CD4-positive, alpha-beta T cell treated with Interleukin-10 for 1 hour (primary cell): ENCODE measurements at regions not wholly inside any gene's neighbourhood (a gene's known extent, or its start where the extent isn't known, plus 50 kb on each side); places are given as distances from the start of the nearest gene placed in this dataset.

ENCODE experiments used
- DNase-seq: peaks from one replicate; pipeline ENCODE4 v3.0.0-alpha.2; 2020

- DNase-seq, result no peak
These were observed 687.4 kb upstream of the SEMA6A start for GRCh38 chr5:117261948-117262571.

- DNase-seq, result no peak
These were observed 680.8 kb upstream of the SEMA6A start for GRCh38 chr5:117255211-117256027.

GRCh38 chr5:117252566-117252965 is 677.9 kb upstream of the SEMA6A start:
- DNase-seq, result no peak

- no peak for DNase-seq
These were observed 674.6 kb upstream of the SEMA6A start for GRCh38 chr5:117249086-117249815.

- DNase-seq, result no peak
These were observed 671.8 kb upstream of the SEMA6A start for GRCh38 chr5:117246424-117246823.

- DNase-seq, result no peak
These were observed 670.5 kb upstream of the SEMA6A start for GRCh38 chr5:117245130-117245529.

- DNase-seq, result no peak
These were observed 667.4 kb upstream of the SEMA6A start for GRCh38 chr5:117242028-117242427.

- DNase-seq, result no peak
These were observed 662.3 kb upstream of the SEMA6A start for GRCh38 chr5:117236941-117237340.

- no peak for DNase-seq
These were observed 661.2 kb upstream of the SEMA6A start for GRCh38 chr5:117235786-117236185.

GRCh38 chr5:117230375-117230774 is 655.8 kb upstream of the SEMA6A start:
- no peak for DNase-seq

- DNase-seq, result no peak
These were observed 646.1 kb upstream of the SEMA6A start for GRCh38 chr5:117220730-117221129.

GRCh38 chr5:117218789-117219188 is 644.2 kb upstream of the SEMA6A start:
- DNase-seq, result no peak

- no peak for DNase-seq
These were observed 638.2 kb upstream of the SEMA6A start for GRCh38 chr5:117212866-117213265.

GRCh38 chr5:117210796-117211195 is 636.2 kb upstream of the SEMA6A start:
- no peak for DNase-seq

GRCh38 chr5:117209479-117209878 is 634.9 kb upstream of the SEMA6A start:
- no peak for DNase-seq

GRCh38 chr5:117207088-117207668 is 632.6 kb upstream of the SEMA6A start:
- no peak for DNase-seq

GRCh38 chr5:117205894-117206293 is 631.3 kb upstream of the SEMA6A start:
- DNase-seq, result no peak

GRCh38 chr5:117204926-117205869 is 630.6 kb upstream of the SEMA6A start:
- DNase-seq, result no peak

GRCh38 chr5:117204404-117204803 is 629.8 kb upstream of the SEMA6A start:
- no peak for DNase-seq

GRCh38 chr5:117203584-117203983 is 629.0 kb upstream of the SEMA6A start:
- no peak for DNase-seq

- DNase-seq, result no peak
These were observed 626.4 kb upstream of the SEMA6A start for GRCh38 chr5:117201001-117201400.

- DNase-seq, result no peak
These were observed 620.5 kb upstream of the SEMA6A start for GRCh38 chr5:117195076-117195475.
